ENCODE measurements at regions not wholly inside any gene's neighbourhood (a gene's known extent, or its start where the extent isn't known, plus 50 kb on each side); places are given as distances from the start of the nearest gene placed in this dataset.

GRCh38 chr7:79806161-79806734 lies 328.4 kb upstream of the GNAI1 start:
- H3K4me1 ChIP-seq (ENCODE audit: insufficient read depth, low read length) = no peaks in the 10 kb centered on the region
- no peaks in the 10 kb centered on the region for H3K27me3 ChIP-seq (ENCODE audit: control insufficient read depth in 1 of 2, insufficient read depth in 2 of 2, low read length in 2 of 2)
- H3K27ac ChIP-seq (ENCODE audit: low read depth, low read length) = no peak overlapping the region
- H3K36me3 ChIP-seq (ENCODE audit: insufficient read depth, low read length) = no peaks in the 10 kb centered on the region
- no peak overlapping the region for H3K4me3 ChIP-seq (ENCODE audit: low read depth in 1 of 2, low read length in 2 of 2)
- no peak overlapping the region for H3K9ac ChIP-seq (ENCODE audit: low read length)
- H3K9me3 ChIP-seq (ENCODE audit: low read length) = no peaks in the 10 kb centered on the region

GRCh38 chr7:79790656-79791262 lies 337.3 kb upstream of the MAGI2 start:
- Histone ChIP-seq H3K4me1 (ENCODE audit: insufficient read depth, low read length) (no peaks in the 10 kb centered on the region), H3K36me3 (ENCODE audit: insufficient read depth, low read length) (no peaks in the 10 kb centered on the region), H3K4me3 (ENCODE audit: low read depth in 1 of 2, low read length in 2 of 2) (no peak overlapping the region), H3K9me3 (ENCODE audit: low read length) (no peaks in the 10 kb centered on the region), H3K27ac (ENCODE audit: low read depth, low read length) (no peak overlapping the region), H3K27me3 (ENCODE audit: control insufficient read depth in 1 of 2, insufficient read depth in 2 of 2, low read length in 2 of 2) (no peaks in the 10 kb centered on the region), H3K9ac (ENCODE audit: low read length) (no peak overlapping the region)

GRCh38 chr7:79789584-79790345 lies 336.3 kb upstream of the MAGI2 start:
- no peak overlapping the region for H3K9ac ChIP-seq (ENCODE audit: low read length)
- no peak overlapping the region for H3K4me3 ChIP-seq (ENCODE audit: low read depth in 1 of 2, low read length in 2 of 2)
- H3K36me3 ChIP-seq (ENCODE audit: insufficient read depth, low read length) = no peaks in the 10 kb centered on the region
- H3K4me1 ChIP-seq (ENCODE audit: insufficient read depth, low read length) = no peaks in the 10 kb centered on the region
- H3K27ac ChIP-seq (ENCODE audit: low read depth, low read length) = no peak overlapping the region
- no peaks in the 10 kb centered on the region for H3K9me3 ChIP-seq (ENCODE audit: low read length)
- H3K27me3 ChIP-seq (ENCODE audit: control insufficient read depth in 1 of 2, insufficient read depth in 2 of 2, low read length in 2 of 2) = no peaks in the 10 kb centered on the region

GRCh38 chr7:79787623-79788022 lies 334.2 kb upstream of the MAGI2 start:
- no peak overlapping the region for H3K4me3 ChIP-seq (ENCODE audit: low read depth in 1 of 2, low read length in 2 of 2)
- no peak overlapping the region for H3K27ac ChIP-seq (ENCODE audit: low read depth, low read length)

GRCh38 chr7:79787096-79787495 lies 333.6 kb upstream of the MAGI2 start:
- Histone ChIP-seq H3K4me3 (ENCODE audit: low read depth in 1 of 2, low read length in 2 of 2) (no peak overlapping the region), H3K36me3 (ENCODE audit: insufficient read depth, low read length) (no peaks in the 10 kb centered on the region), H3K4me1 (ENCODE audit: insufficient read depth, low read length) (no peaks in the 10 kb centered on the region), H3K9me3 (ENCODE audit: low read length) (no peaks in the 10 kb centered on the region), H3K9ac (ENCODE audit: low read length) (no peak overlapping the region), H3K27me3 (ENCODE audit: control insufficient read depth in 1 of 2, insufficient read depth in 2 of 2, low read length in 2 of 2) (no peaks in the 10 kb centered on the region), H3K27ac (ENCODE audit: low read depth, low read length) (no peak overlapping the region)

More at GRCh38 chr7:79787623-79788022, 334.2 kb upstream of the MAGI2 start:
- Histone ChIP-seq H3K36me3 (ENCODE audit: insufficient read depth, low read length) (no peaks in the 10 kb centered on the region), H3K27me3 (ENCODE audit: control insufficient read depth in 1 of 2, insufficient read depth in 2 of 2, low read length in 2 of 2) (no peaks in the 10 kb centered on the region), H3K9me3 (ENCODE audit: low read length) (no peaks in the 10 kb centered on the region), H3K9ac (ENCODE audit: low read length) (no peak overlapping the region), H3K4me1 (ENCODE audit: insufficient read depth, low read length) (no peaks in the 10 kb centered on the region)

GRCh38 chr7:79786187-79786586 lies 332.7 kb upstream of the MAGI2 start:
- Histone ChIP-seq H3K4me1 (ENCODE audit: insufficient read depth, low read length) (no peaks in the 10 kb centered on the region), H3K9me3 (ENCODE audit: low read length) (no peaks in the 10 kb centered on the region), H3K4me3 (ENCODE audit: low read depth in 1 of 2, low read length in 2 of 2) (no peak overlapping the region), H3K36me3 (ENCODE audit: insufficient read depth, low read length) (no peaks in the 10 kb centered on the region), H3K9ac (ENCODE audit: low read length) (no peak overlapping the region), H3K27ac (ENCODE audit: low read depth, low read length) (no peak overlapping the region), H3K27me3 (ENCODE audit: control insufficient read depth in 1 of 2, insufficient read depth in 2 of 2, low read length in 2 of 2) (no peaks in the 10 kb centered on the region)

- Histone ChIP-seq H3K27me3 (ENCODE audit: control insufficient read depth in 1 of 2, insufficient read depth in 2 of 2, low read length in 2 of 2) (no peaks in the 10 kb centered on the region), H3K36me3 (ENCODE audit: insufficient read depth, low read length) (no peaks in the 10 kb centered on the region), H3K9ac (ENCODE audit: low read length) (no peak overlapping the region), H3K27ac (ENCODE audit: low read depth, low read length) (no peak overlapping the region), H3K4me1 (ENCODE audit: insufficient read depth, low read length) (no peaks in the 10 kb centered on the region), H3K9me3 (ENCODE audit: low read length) (no peaks in the 10 kb centered on the region), H3K4me3 (ENCODE audit: low read depth in 1 of 2, low read length in 2 of 2) (no peak overlapping the region)
Observed at GRCh38 chr7:79785556-79785955, 332.1 kb upstream of the MAGI2 start.

- Histone ChIP-seq H3K27ac (ENCODE audit: low read depth, low read length) (no peak overlapping the region), H3K36me3 (ENCODE audit: insufficient read depth, low read length) (no peaks in the 10 kb centered on the region), H3K27me3 (ENCODE audit: control insufficient read depth in 1 of 2, insufficient read depth in 2 of 2, low read length in 2 of 2) (no peaks in the 10 kb centered on the region), H3K9me3 (ENCODE audit: low read length) (no peaks in the 10 kb centered on the region), H3K4me3 (ENCODE audit: low read depth in 1 of 2, low read length in 2 of 2) (no peak overlapping the region), H3K9ac (ENCODE audit: low read length) (no peak overlapping the region), H3K4me1 (ENCODE audit: insufficient read depth, low read length) (no peaks in the 10 kb centered on the region)
Observed at GRCh38 chr7:79782906-79783305, 329.4 kb upstream of the MAGI2 start.

- Histone ChIP-seq H3K9me3 (ENCODE audit: low read length) (no peaks in the 10 kb centered on the region), H3K4me3 (ENCODE audit: low read depth in 1 of 2, low read length in 2 of 2) (no peak overlapping the region), H3K9ac (ENCODE audit: low read length) (no peak overlapping the region), H3K36me3 (ENCODE audit: insufficient read depth, low read length) (no peaks in the 10 kb centered on the region), H3K27ac (ENCODE audit: low read depth, low read length) (no peak overlapping the region), H3K4me1 (ENCODE audit: insufficient read depth, low read length) (no peaks in the 10 kb centered on the region), H3K27me3 (ENCODE audit: control insufficient read depth in 1 of 2, insufficient read depth in 2 of 2, low read length in 2 of 2) (no peaks in the 10 kb centered on the region)
Observed at GRCh38 chr7:79782256-79782655, 328.8 kb upstream of the MAGI2 start.

- Histone ChIP-seq H3K36me3 (ENCODE audit: insufficient read depth, low read length) (no peaks in the 10 kb centered on the region), H3K9ac (ENCODE audit: low read length) (no peak overlapping the region), H3K27ac (ENCODE audit: low read depth, low read length) (no peak overlapping the region)
Observed at GRCh38 chr7:79781716-79782115, 328.2 kb upstream of the MAGI2 start.

GRCh38 chr7:79778786-79779770 lies 325.6 kb upstream of the MAGI2 start:
- H3K4me1 ChIP-seq (ENCODE audit: insufficient read depth, low read length) = no peaks in the 10 kb centered on the region
- H3K4me3 ChIP-seq (ENCODE audit: low read depth in 1 of 2, low read length in 2 of 2) = no peak overlapping the region
- no peaks in the 10 kb centered on the region for H3K9me3 ChIP-seq (ENCODE audit: low read length)
- H3K9ac ChIP-seq (ENCODE audit: low read length) = no peak overlapping the region
- no peaks in the 10 kb centered on the region for H3K36me3 ChIP-seq (ENCODE audit: insufficient read depth, low read length)
- H3K27me3 ChIP-seq (ENCODE audit: control insufficient read depth in 1 of 2, insufficient read depth in 2 of 2, low read length in 2 of 2) = no peaks in the 10 kb centered on the region
- no peak overlapping the region for H3K27ac ChIP-seq (ENCODE audit: low read depth, low read length)

More at GRCh38 chr7:79781716-79782115, 328.2 kb upstream of the MAGI2 start:
- no peak overlapping the region for H3K4me3 ChIP-seq (ENCODE audit: low read depth in 1 of 2, low read length in 2 of 2)
- H3K27me3 ChIP-seq (ENCODE audit: control insufficient read depth in 1 of 2, insufficient read depth in 2 of 2, low read length in 2 of 2) = no peaks in the 10 kb centered on the region
- no peaks in the 10 kb centered on the region for H3K4me1 ChIP-seq (ENCODE audit: insufficient read depth, low read length)
- H3K9me3 ChIP-seq (ENCODE audit: low read length) = no peaks in the 10 kb centered on the region
